ENCODE measurements at regions not wholly inside any gene's neighbourhood (a gene's known extent, or its start where the extent isn't known, plus 50 kb on each side); places are given as distances from the start of the nearest gene placed in this dataset.

GRCh38 chr12:12007001-12007712 lies 63.6 kb upstream of the BCL2L14 start (continued):
- peak; percentile 59; the same call in 1 of the 2 replicates for TF ChIP-seq GATAD2B (conservative IDR thresholded peaks at IDR 0.05; ENCODE audit: low read depth)
- TF ChIP-seq ASH2L (IDR thresholded peaks at IDR 0.05; ENCODE audit: borderline replicate concordance, low read depth), result no peak
- peak; percentile 47; the same call in 1 of the 2 replicates for TF ChIP-seq GABPA (IDR thresholded peaks at IDR 0.05; ENCODE audit: low read depth)
- no peak for TF ChIP-seq NRF1 (conservative IDR thresholded peaks at IDR 0.05; ENCODE audit: low read depth, low read length)
- TF ChIP-seq RCOR1 (conservative IDR thresholded peaks at IDR 0.05; ENCODE audit: low read depth, low read length), result no peak
- TF ChIP-seq STAT1 (conservative IDR thresholded peaks at IDR 0.05), result no peak
- peak; percentile 64 for TF ChIP-seq BCL3 (IDR thresholded peaks at IDR 0.05; ENCODE audit: borderline replicate concordance, insufficient read depth, low read depth, low read length, poor library complexity, severe bottlenecking)
- peak; percentile 81 for TF ChIP-seq IKZF1 (conservative IDR thresholded peaks at IDR 0.05)
- peak; percentile 80 for TF ChIP-seq BCL11A (IDR thresholded peaks at IDR 0.05; ENCODE audit: low read depth, low read length)
- TF ChIP-seq POU2F2 (IDR thresholded peaks at IDR 0.05; ENCODE audit: borderline replicate concordance, low read depth, low read length), result 0 out of 3 replicates have a peak, but pooled peaks have one; percentile 39
- TF ChIP-seq SIN3A (IDR thresholded peaks at IDR 0.05; ENCODE audit: low read depth, low read length), result no peak
- TF ChIP-seq SRF (IDR thresholded peaks at IDR 0.05; ENCODE audit: low read depth in 2 of 2, low read length in 2 of 2), result no peak
- no peak for TF ChIP-seq MYB (IDR thresholded peaks at IDR 0.05; ENCODE audit: borderline replicate concordance, low read depth, low read length)
- peak; percentile 94 for TF ChIP-seq FOXM1 (IDR thresholded peaks at IDR 0.05; ENCODE audit: low read depth, low read length)
- TF ChIP-seq ZNF24 (IDR thresholded peaks at IDR 0.05), result no peak
- TF ChIP-seq PBX3 (IDR thresholded peaks at IDR 0.05; ENCODE audit: insufficient replicate concordance, low read depth, low read length), result no peak
- peak; percentile 43 for TF ChIP-seq KLF5 (IDR thresholded peaks at IDR 0.05; ENCODE audit: partially characterized antibody)
- TF ChIP-seq ZNF622 (IDR thresholded peaks at IDR 0.05), result no peak
- no peak for TF ChIP-seq CTCF (IDR thresholded peaks at IDR 0.05 in 2 of 3, conservative IDR thresholded peaks at IDR 0.05 in 1 of 3; ENCODE audit: control insufficient read depth in 2 of 3, extremely low read depth in 1 of 3, insufficient read depth in 1 of 3, low read depth in 3 of 3, low read length in 3 of 3)
- TF ChIP-seq SMC3 (IDR thresholded peaks at IDR 0.05; ENCODE audit: borderline replicate concordance, low read length), result no peak
- TF ChIP-seq IRF5 (IDR thresholded peaks at IDR 0.05; ENCODE audit: borderline replicate concordance), result no peak
- TF ChIP-seq POLR2AphosphoS5 (IDR thresholded peaks at IDR 0.05; ENCODE audit: low read length), result no peak

All from GM12878 (cell line).